Fibroblast of villous mesenchyme (primary cell): ENCODE measurements at regions not wholly inside any gene's neighbourhood (a gene's known extent, or its start where the extent isn't known, plus 50 kb on each side); places are given as distances from the start of the nearest gene placed in this dataset.
A peak's percentile ranks its signal among the peaks of the same experiment; 100 is the strongest.

Experiments used
- DNase-seq: peaks from one replicate; pipeline ENCODE4 v3.0.0-alpha.2; 2010; ENCODE audit warnings: low read depth
- H3K4me3 ChIP-seq: 2 replicates; pipeline ENCODE4 v1.5.1; 2011; ENCODE audit warnings: low read depth, mild to moderate bottlenecking, low read length
- CTCF ChIP-seq: IDR thresholded peaks from 2 replicates; pipeline ENCODE4 v1.5.1; 2012; ENCODE audit warnings: low read depth, mild to moderate bottlenecking, low read length; ENCODE audit not compliant: insufficient read depth

GRCh38 chr4:186942758-186943377 lies 219.2 kb upstream of the FAT1 start:
- no peak overlapping the region for H3K4me3 ChIP-seq
- DNase-seq = peak; percentile 66
- TF ChIP-seq CTCF = no peak

- peak; percentile 36 for DNase-seq
- no peak for TF ChIP-seq CTCF
- H3K4me3 ChIP-seq = no peak overlapping the region
Observed at GRCh38 chr4:186943411-186943810, 219.8 kb upstream of the FAT1 start.

GRCh38 chr4:186946136-186946535 lies 222.5 kb upstream of the FAT1 start:
- DNase-seq = no peak
- no peak for TF ChIP-seq CTCF

GRCh38 chr4:186946682-186947294 lies 223.1 kb upstream of the FAT1 start:
- no peak overlapping the region for H3K4me3 ChIP-seq
- DNase-seq = peak; percentile 37
- TF ChIP-seq CTCF = peak; percentile 51

More at GRCh38 chr4:186946136-186946535, 222.5 kb upstream of the FAT1 start:
- H3K4me3 ChIP-seq = no peak overlapping the region

- peak; percentile 68 for TF ChIP-seq CTCF
- peak overlapping the region; percentile 26 for H3K4me3 ChIP-seq
- peak; percentile 64 for DNase-seq
Observed at GRCh38 chr4:186948361-186949242, 224.9 kb upstream of the FAT1 start.

- DNase-seq = no peak
- no peak for TF ChIP-seq CTCF
- no peak overlapping the region for H3K4me3 ChIP-seq
Observed at GRCh38 chr4:186949847-186950246, 226.2 kb upstream of the FAT1 start.
